ENCODE measurements at regions not wholly inside any gene's neighbourhood (a gene's known extent, or its start where the extent isn't known, plus 50 kb on each side); places are given as distances from the start of the nearest gene placed in this dataset.

DNA sequence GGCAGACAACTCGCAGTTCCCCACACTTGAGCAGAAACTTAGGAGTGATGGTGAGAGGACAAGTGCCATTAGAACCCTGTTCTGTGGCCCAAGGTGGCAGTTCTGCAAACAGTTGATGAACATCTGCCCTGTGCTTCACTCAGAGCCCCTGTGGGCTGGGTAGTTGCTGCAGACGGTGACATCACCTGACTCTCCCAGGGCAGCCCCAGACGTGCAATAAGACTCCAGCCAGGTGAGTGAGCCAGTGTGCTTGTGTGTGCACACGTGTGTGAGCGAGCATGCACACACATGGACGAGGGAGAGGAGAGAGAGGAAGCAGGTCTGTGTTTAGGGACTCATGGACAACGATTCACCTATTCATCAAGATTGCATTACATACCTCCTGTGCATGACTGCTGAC, 136.0 kb upstream of the GLI2 start:
- intact Hi-C loops (cut with DNase I; ENCODE audit: low total_unique reads) (no loop called here), in situ Hi-C loops (cut with MboI; ENCODE audit: low sequenced_read_pairs in 4 of 4) (no loop called here)
- ATAC-seq = no peak
- H3K27me3 ChIP-seq = no peaks in the 10 kb centered on the region
- no peak overlapping the region for H3K4me3 ChIP-seq
- no peaks in the 10 kb centered on the region for H3K9me3 ChIP-seq
- DNase-seq = no peak
- H3K36me3 ChIP-seq = no peaks in the 10 kb centered on the region
- no peak for TF ChIP-seq POLR2A (IDR thresholded peaks at IDR 0.05)
- TF ChIP-seq, protein P1, sequence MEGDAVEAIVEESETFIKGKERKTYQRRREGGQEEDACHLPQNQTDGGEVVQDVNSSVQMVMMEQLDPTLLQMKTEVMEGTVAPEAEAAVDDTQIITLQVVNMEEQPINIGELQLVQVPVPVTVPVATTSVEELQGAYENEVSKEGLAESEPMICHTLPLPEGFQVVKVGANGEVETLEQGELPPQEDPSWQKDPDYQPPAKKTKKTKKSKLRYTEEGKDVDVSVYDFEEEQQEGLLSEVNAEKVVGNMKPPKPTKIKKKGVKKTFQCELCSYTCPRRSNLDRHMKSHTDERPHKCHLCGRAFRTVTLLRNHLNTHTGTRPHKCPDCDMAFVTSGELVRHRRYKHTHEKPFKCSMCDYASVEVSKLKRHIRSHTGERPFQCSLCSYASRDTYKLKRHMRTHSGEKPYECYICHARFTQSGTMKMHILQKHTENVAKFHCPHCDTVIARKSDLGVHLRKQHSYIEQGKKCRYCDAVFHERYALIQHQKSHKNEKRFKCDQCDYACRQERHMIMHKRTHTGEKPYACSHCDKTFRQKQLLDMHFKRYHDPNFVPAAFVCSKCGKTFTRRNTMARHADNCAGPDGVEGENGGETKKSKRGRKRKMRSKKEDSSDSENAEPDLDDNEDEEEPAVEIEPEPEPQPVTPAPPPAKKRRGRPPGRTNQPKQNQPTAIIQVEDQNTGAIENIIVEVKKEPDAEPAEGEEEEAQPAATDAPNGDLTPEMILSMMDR (IDR thresholded peaks at IDR 0.05 in 4 of 5, conservative IDR thresholded peaks at IDR 0.05 in 1 of 5) = no peak
- H3K27ac ChIP-seq = no peak overlapping the region
- peaks cover 14 to 15% of the 10 kb centered on the region in 2 donors for H3K4me1 ChIP-seq

DNA sequence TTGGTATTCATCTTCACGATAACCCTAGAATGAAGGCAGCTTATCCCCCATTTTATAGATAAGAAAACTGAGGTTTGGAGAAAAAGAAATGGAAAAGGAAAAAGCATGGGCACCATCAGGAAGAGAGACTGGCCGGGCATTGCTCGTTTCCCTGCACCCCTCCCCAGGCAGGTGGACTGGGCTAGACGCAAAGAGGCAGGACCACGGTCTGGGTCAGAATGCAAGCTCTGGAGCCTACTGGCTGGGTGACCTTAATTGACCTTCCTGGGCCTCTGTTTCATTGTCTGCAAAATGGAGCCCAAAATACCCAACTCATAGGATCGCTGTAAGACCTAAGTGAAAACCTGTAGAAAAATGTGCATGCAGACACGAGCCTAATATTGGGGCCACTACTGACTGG, 135.3 kb upstream of the GLI2 start:
- no peak overlapping the region for H3K4me3 ChIP-seq
- no peaks in the 10 kb centered on the region for H3K36me3 ChIP-seq
- in situ Hi-C loops (cut with MboI; ENCODE audit: low sequenced_read_pairs in 4 of 4) (no loop called here), intact Hi-C loops (cut with DNase I; ENCODE audit: low total_unique reads) (no loop called here)
- no peak for TF ChIP-seq POLR2A (IDR thresholded peaks at IDR 0.05)
- TF ChIP-seq, protein P1 (IDR thresholded peaks at IDR 0.05 in 4 of 5, conservative IDR thresholded peaks at IDR 0.05 in 1 of 5) = no peak
- DNase-seq = no peak
- H3K27me3 ChIP-seq = no peaks in the 10 kb centered on the region
- H3K4me1 ChIP-seq = peaks cover 14 to 15% of the 10 kb centered on the region in 2 donors
- H3K9me3 ChIP-seq = no peaks in the 10 kb centered on the region
- H3K27ac ChIP-seq = no peak overlapping the region
- ATAC-seq = no peak

- TF ChIP-seq, protein P1 (IDR thresholded peaks at IDR 0.05 in 4 of 5, conservative IDR thresholded peaks at IDR 0.05 in 1 of 5) = no peak
- TF ChIP-seq POLR2A (IDR thresholded peaks at IDR 0.05) = no peak
Observed at GRCh38 chr2:120600786-120601185, 134.9 kb upstream of the GLI2 start.

DNA sequence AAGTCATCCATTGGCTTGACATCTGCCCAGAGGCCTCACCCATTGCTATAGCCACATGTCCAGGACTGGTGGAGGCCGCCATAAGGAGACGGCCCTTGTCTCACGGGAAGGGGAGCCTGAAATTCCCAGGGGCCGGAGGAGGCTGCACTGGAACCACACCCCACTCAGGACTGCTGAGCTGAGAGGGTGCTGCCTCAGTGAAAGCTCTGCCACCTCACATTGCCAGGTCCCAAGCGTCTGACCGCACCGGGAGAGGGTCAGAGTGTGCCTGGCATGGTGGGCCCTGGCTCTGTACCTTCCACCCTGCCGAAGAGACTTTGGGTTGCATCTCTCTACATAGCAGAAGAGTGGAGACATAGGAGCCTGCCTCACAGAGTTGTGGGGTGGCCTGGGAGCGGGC, 134.1 kb upstream of the GLI2 start:
- Histone ChIP-seq H3K9me3 (no peaks in the 10 kb centered on the region), H3K27ac (no peak overlapping the region), H3K4me3 (no peak overlapping the region), H3K27me3 (no peaks in the 10 kb centered on the region), H3K4me1 (peaks cover 5 to 9% of the 10 kb centered on the region in 2 donors), H3K36me3 (no peaks in the 10 kb centered on the region)
- intact Hi-C loops (cut with DNase I; ENCODE audit: low total_unique reads) (no loop called here), in situ Hi-C loops (cut with MboI; ENCODE audit: low sequenced_read_pairs in 4 of 4) (no loop called here)
- TF ChIP-seq, protein P1 (IDR thresholded peaks at IDR 0.05 in 4 of 5, conservative IDR thresholded peaks at IDR 0.05 in 1 of 5) = no peak
- TF ChIP-seq POLR2A (IDR thresholded peaks at IDR 0.05) = no peak
- ATAC-seq = no peak
- DNase-seq = no peak

More at GRCh38 chr2:120600786-120601185, 134.9 kb upstream of the GLI2 start:
- Histone ChIP-seq H3K4me3 (no peak overlapping the region), H3K36me3 (no peaks in the 10 kb centered on the region), H3K27ac (no peak overlapping the region), H3K27me3 (no peaks in the 10 kb centered on the region), H3K9me3 (no peaks in the 10 kb centered on the region), H3K4me1 (peaks cover 11 to 14% of the 10 kb centered on the region in 2 donors)
- ATAC-seq (no peak), DNase-seq (no peak)
- in situ Hi-C loops (cut with MboI; ENCODE audit: low sequenced_read_pairs in 4 of 4) (no loop called here), intact Hi-C loops (cut with DNase I; ENCODE audit: low total_unique reads) (no loop called here)

GRCh38 chr2:120602251-120602650, 133.4 kb upstream of the GLI2 start:
- no peak overlapping the region for H3K4me3 ChIP-seq
- ATAC-seq (no peak), DNase-seq (no peak)
- no peaks in the 10 kb centered on the region for H3K27me3 ChIP-seq
- no peaks in the 10 kb centered on the region for H3K9me3 ChIP-seq
- in situ Hi-C loops (cut with MboI; ENCODE audit: low sequenced_read_pairs in 4 of 4) (no loop called here), intact Hi-C loops (cut with DNase I; ENCODE audit: low total_unique reads) (no loop called here)
- H3K4me1 ChIP-seq = peaks cover 5 to 8% of the 10 kb centered on the region in 2 donors
- no peak overlapping the region for H3K27ac ChIP-seq
- no peak for TF ChIP-seq POLR2A (IDR thresholded peaks at IDR 0.05)
- TF ChIP-seq, protein P1 (IDR thresholded peaks at IDR 0.05 in 4 of 5, conservative IDR thresholded peaks at IDR 0.05 in 1 of 5) = no peak
- no peaks in the 10 kb centered on the region for H3K36me3 ChIP-seq
